WI38 (cell line): ENCODE measurements at regions not wholly inside any gene's neighbourhood (a gene's known extent, or its start where the extent isn't known, plus 50 kb on each side); places are given as distances from the start of the nearest gene placed in this dataset.

Experiments used
- H3K4me3 ChIP-seq: 2 replicates; pipeline ENCODE4 v1.5.1; 2011; ENCODE audit warnings: low read depth, mild to moderate bottlenecking, control low read depth, low read length
- TF ChIP-seq, protein P1 (sequence below): IDR thresholded peaks from 2 replicates; pipeline ENCODE4 v1.5.1; 2012; ENCODE audit warnings: low read depth, mild to moderate bottlenecking, control low read depth, low read length

DNA sequence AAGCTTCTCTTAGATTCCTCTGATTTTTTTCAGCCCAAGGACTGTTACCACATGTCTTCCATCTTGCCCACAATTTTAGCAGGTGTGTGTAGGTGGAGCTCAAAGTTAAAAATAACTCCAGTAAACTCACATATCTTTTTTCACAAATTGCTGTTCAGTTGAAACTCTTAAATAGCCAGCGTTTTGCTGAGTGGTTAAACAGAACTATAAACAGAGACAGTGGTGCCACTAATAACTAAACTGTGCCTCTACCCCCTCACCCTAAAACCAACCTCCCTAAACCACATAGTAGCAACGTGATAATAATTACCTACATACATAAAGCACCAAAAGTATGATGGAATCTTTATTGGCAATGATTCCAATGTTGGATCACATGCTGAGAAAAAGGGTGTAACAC lies 525.1 kb downstream of the PDCD6IP start:
- TF ChIP-seq, protein P1, sequence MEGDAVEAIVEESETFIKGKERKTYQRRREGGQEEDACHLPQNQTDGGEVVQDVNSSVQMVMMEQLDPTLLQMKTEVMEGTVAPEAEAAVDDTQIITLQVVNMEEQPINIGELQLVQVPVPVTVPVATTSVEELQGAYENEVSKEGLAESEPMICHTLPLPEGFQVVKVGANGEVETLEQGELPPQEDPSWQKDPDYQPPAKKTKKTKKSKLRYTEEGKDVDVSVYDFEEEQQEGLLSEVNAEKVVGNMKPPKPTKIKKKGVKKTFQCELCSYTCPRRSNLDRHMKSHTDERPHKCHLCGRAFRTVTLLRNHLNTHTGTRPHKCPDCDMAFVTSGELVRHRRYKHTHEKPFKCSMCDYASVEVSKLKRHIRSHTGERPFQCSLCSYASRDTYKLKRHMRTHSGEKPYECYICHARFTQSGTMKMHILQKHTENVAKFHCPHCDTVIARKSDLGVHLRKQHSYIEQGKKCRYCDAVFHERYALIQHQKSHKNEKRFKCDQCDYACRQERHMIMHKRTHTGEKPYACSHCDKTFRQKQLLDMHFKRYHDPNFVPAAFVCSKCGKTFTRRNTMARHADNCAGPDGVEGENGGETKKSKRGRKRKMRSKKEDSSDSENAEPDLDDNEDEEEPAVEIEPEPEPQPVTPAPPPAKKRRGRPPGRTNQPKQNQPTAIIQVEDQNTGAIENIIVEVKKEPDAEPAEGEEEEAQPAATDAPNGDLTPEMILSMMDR: no peak
- H3K4me3 ChIP-seq: no peak overlapping the region

DNA sequence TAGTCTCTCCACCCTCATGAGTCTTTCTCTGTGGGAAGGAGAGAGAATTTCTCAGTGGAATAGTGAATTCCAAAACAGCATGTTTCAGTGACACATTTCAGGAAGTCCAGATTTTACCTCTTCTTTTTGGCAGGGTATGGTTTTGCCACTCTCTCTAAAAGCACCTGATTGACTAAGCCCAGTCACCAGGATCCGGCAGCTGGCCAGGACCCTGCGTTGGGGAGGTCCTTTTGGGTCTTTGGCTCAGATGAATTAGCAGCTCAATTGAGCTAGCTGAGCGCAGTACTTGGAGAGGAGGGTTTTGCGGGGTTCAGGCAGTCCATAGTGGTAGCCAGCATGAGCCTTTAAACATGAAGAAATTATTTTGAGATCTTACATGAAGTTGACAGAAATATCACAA lies 548.2 kb downstream of the PDCD6IP start:
- no peak overlapping the region for H3K4me3 ChIP-seq
- TF ChIP-seq, protein P1: no peak

DNA sequence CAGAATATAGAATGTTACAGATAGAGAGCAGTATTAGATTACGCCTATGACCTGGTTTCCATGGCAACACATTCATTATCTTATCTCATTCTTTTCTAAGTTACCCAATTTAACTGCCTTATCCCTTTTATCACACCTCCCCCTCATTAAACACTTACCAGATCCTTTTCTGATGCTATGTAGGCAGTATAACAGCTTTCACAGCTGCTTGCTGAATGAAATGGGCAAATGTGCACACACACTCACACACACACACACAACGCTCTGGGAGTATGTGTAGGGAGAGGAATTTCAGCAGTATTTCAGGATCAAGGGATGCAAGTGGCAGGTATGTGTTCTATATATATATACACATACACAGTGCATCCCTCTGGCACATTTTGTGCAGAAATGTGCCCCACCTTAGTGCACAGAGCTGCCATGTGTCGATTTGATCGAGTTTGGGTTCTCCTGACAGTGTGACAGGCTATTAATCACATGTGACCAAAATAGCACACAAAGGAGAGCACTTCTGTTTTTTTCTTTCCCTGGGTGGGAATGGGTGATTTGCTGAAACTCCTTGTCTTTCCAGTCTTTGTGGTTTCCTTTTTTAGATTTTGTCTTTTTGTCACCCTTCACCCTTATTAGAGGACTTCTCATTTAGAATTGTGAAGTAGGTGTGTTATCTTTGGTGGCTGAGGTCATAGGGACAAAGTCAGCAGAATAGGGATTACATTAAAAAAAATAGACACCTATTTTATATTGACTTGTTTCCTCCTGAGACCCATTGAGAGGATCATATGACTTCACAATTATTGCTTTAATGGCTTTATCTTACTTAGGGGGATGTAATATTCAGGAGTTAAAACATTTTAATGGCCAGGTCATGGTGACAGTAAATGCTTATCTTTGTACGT lies 553.7 kb downstream of the PDCD6IP start:
- TF ChIP-seq, protein P1: no peak
- H3K4me3 ChIP-seq: no peak overlapping the region

DNA sequence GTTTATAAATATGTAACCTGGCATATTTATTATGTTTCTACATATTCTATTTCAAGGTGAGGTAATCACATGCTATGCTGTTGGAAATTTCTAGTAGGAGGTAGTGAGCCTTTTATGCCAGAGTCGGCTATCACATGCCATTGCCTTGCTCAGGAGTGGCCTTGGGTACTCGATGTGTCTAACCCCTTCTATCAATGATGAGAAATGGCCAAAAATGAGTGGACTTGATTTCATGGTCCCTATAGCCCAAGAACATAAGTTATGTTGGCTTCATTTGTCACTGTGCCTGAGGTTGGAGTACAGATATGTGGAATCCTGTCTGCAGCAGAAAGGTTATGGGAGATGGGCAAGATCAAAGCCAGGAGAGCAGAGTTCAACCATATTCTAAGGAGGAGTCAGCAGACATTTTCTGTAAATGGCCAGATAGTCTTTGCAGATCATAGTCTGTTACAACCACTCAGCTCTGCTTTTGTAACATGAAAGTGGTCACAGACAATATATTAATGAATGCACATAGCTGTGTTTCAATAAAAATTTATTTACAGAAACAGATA lies 554.4 kb downstream of the PDCD6IP start:
- TF ChIP-seq, protein P1: no peak
- no peak overlapping the region for H3K4me3 ChIP-seq

DNA sequence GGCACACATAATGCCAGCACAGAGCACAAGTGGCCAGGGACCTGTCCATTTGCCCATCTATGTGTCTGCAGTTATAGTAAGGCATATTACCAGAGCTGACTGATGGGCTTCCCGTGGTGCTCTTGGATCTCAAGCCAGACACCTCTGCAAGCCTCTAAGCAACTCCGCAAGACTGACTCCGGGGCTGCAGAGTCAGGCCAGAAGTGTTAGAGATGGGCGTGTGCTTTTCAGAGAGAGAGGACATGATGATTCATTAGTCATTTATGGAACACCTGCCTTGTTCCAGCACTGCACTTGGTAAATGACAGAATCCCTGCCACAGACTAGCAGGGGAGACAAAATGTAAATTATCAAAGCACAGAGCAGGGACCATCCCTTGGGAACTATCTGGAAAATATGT lies 559.0 kb downstream of the PDCD6IP start:
- TF ChIP-seq, protein P1: no peak
- H3K4me3 ChIP-seq: no peak overlapping the region

DNA sequence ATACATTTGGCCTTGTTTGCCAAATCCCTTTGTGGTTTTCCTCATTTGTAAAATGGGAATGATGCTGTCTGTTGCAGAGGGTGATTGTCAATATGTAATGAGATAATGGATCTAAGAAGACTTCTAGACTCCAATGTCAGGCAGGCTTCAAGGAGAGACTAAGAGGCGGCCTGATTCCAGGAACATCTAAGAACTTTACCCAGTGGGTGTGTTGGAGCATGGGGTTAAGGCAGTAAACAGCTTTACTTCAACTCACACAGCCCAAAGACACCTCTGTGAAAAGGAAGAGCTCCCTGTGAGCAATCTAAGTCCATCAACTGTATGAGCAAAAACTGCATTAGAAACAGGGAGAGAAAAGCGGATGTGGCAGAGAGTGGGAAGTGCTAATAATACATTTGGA lies 560.6 kb downstream of the PDCD6IP start:
- no peak overlapping the region for H3K4me3 ChIP-seq
- TF ChIP-seq, protein P1: no peak

DNA sequence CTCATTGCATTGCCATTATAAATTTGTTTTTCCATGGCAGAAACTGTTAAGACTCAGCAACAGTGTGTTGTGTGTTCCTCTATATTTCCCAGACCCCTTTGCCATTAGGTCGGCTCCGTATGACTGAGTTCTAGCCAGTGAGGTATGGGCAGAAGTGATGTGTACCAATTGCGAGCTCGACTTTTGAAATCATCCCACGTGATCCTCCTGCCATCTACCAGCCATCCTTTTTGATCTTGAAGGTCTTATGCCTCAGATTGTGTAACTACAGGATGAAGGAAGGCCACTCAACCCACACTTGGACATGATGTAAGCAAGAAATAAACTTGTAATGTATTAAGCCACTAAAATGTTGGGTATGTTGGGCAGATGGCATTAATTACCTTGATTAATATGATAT lies 562.3 kb downstream of the PDCD6IP start:
- TF ChIP-seq, protein P1: no peak
- H3K4me3 ChIP-seq: no peak overlapping the region
